IMR-90 (cell line): ENCODE measurements at regions not wholly inside any gene's neighbourhood (a gene's known extent, or its start where the extent isn't known, plus 50 kb on each side); places are given as distances from the start of the nearest gene placed in this dataset.

Experiments used
- ATAC-seq: fragments of 200-7000 bp; cut with Tn5 transposase; 2 replicates; pipeline ENCODE4 v1.9.1; 2020; ENCODE audit warnings: low read depth, mild to moderate bottlenecking, moderate library complexity
- BruUV-seq: library from RNA; stranded (reverse); fragments of 400-500 nt; replicated peaks from 2 replicates; lab custom pipeline; 2021; lab: Mats Ljungman, UMichigan
- CTCF ChIA-PET: fragments of 300-600 bp; formaldehyde crosslinking; extraction: SDS; loops from one replicate; lab custom pipeline; 2021; ENCODE audit warnings: antibody characterized with exemption; lab: Yijun Ruan, JAX
- POLR2A ChIA-PET: fragments of 300-600 bp; sonication (Branson Sonifier 250); formaldehyde crosslinking; loops from one replicate; lab custom pipeline; 2022; ENCODE audit warnings: antibody characterized with exemption; ENCODE audit not compliant: unreplicated experiment; lab: Charles Lee
- DNase-seq: peaks from one replicate; pipeline ENCODE4 v3.0.0; 2013
- H2AFZ ChIP-seq: replicated peaks from 2 replicates; pipeline ENCODE3; 2013; ENCODE audit warnings: low read length, mild to moderate bottlenecking; ENCODE audit not compliant: poor library complexity
- H2AK5ac ChIP-seq: 2 replicates; pipeline ENCODE4 v1.6.1; 2013; ENCODE audit warnings: low read depth, low read length, inconsistent platforms
- H2AK9ac ChIP-seq: replicated peaks from 2 replicates; pipeline ENCODE3; 2013; ENCODE audit warnings: mild to moderate bottlenecking, low read depth, low read length, moderate library complexity; ENCODE audit not compliant: poor library complexity
- H2BK120ac ChIP-seq: 2 replicates; pipeline ENCODE4 v1.6.1; 2013; ENCODE audit warnings: low read depth, low read length, inconsistent platforms
- H2BK15ac ChIP-seq: 3 replicates; pipeline ENCODE4 v1.6.1; 2013; ENCODE audit warnings: low read depth, low read length, inconsistent platforms
- H2BK20ac ChIP-seq: 2 replicates; pipeline ENCODE4 v1.6.1; 2013; ENCODE audit warnings: low read depth, mild to moderate bottlenecking, inconsistent platforms, low read length, moderate library complexity
- H2BK5ac ChIP-seq: 2 replicates; pipeline ENCODE4 v1.6.1; 2013; ENCODE audit warnings: mild to moderate bottlenecking, low read depth, low read length, inconsistent platforms; ENCODE audit not compliant: poor library complexity, severe bottlenecking
- H3K14ac ChIP-seq: replicated peaks from 2 replicates; pipeline ENCODE4 v1.6.1; 2013; ENCODE audit warnings: low read depth, low read length, inconsistent platforms
- H3K18ac ChIP-seq: 2 replicates; pipeline ENCODE4 v1.6.1; 2013; ENCODE audit warnings: low read depth, low read length, control low read depth
- H3K23ac ChIP-seq: 2 replicates; pipeline ENCODE4 v1.6.1; 2013; ENCODE audit warnings: low read depth, low read length, inconsistent platforms
- H3K27ac ChIP-seq: 2 replicates; pipeline ENCODE4 v1.5.1; 2013; ENCODE audit warnings: mild to moderate bottlenecking, control low read depth, low read length; ENCODE audit not compliant: insufficient read depth
- H3K27me3 ChIP-seq: 2 replicates; pipeline ENCODE4 v1.6.1; 2013; ENCODE audit warnings: low read length; ENCODE audit not compliant: control insufficient read depth, insufficient read depth
- H3K36me3 ChIP-seq: 2 replicates; pipeline ENCODE4 v1.6.1; 2013; ENCODE audit warnings: low read length, mixed read lengths; ENCODE audit not compliant: control insufficient read depth, insufficient read depth
- H3K4ac ChIP-seq: 2 replicates; pipeline ENCODE4 v1.6.1; 2013; ENCODE audit warnings: low read depth, low read length, inconsistent platforms
- H3K4me1 ChIP-seq: 2 replicates; pipeline ENCODE4 v1.6.1; 2013; ENCODE audit warnings: low read length, mixed read lengths; ENCODE audit not compliant: control insufficient read depth, insufficient read depth
- H3K4me2 ChIP-seq: 2 replicates; pipeline ENCODE4 v1.6.1; 2013; ENCODE audit warnings: low read depth, mild to moderate bottlenecking, control low read depth, low read length, moderate library complexity
- H3K4me3 ChIP-seq: 2 replicates; pipeline ENCODE4 v1.5.1; 2013; ENCODE audit warnings: low read depth, mild to moderate bottlenecking, control low read depth, low read length, moderate library complexity; ENCODE audit not compliant: insufficient read depth
- H3K56ac ChIP-seq: 2 replicates; pipeline ENCODE4 v1.6.1; 2013; ENCODE audit warnings: low read length, inconsistent platforms; ENCODE audit not compliant: insufficient read depth; ENCODE audit errors: extremely low read depth
- H3K79me1 ChIP-seq, 2 experiments: 2 replicates each; pipeline ENCODE4 v1.6.1; 2013; ENCODE audit warnings: low read length in 2 of 2, inconsistent platforms in 1 of 2, low read depth in 1 of 2
- H3K9ac ChIP-seq: 2 replicates; pipeline ENCODE4 v1.6.1; 2013; ENCODE audit warnings: low read depth, low read length, control low read depth
- H3K9me1 ChIP-seq: 2 replicates; pipeline ENCODE4 v1.6.1; 2013; ENCODE audit warnings: low read length, inconsistent platforms; ENCODE audit not compliant: insufficient read depth
- H3K9me3 ChIP-seq: 2 replicates; pipeline ENCODE4 v1.6.1; 2013; ENCODE audit warnings: low read length; ENCODE audit not compliant: control insufficient read depth, insufficient read depth
- H4K20me1 ChIP-seq: 2 replicates; pipeline ENCODE4 v1.6.1; 2013; ENCODE audit warnings: low read length, inconsistent platforms; ENCODE audit not compliant: insufficient read depth
- H4K5ac ChIP-seq: 2 replicates; pipeline ENCODE4 v1.6.1; 2013; ENCODE audit warnings: mild to moderate bottlenecking, low read depth, low read length, control low read depth
- H4K8ac ChIP-seq, 2 experiments: 2 replicates each; pipeline ENCODE4 v1.6.1; 2013; ENCODE audit warnings: low read depth in 2 of 2, low read length in 2 of 2, control low read depth in 1 of 2, inconsistent platforms in 1 of 2
- H4K91ac ChIP-seq: 2 replicates; pipeline ENCODE4 v1.6.1; 2013; ENCODE audit warnings: low read depth, low read length, inconsistent platforms; ENCODE audit not compliant: insufficient read depth
- ELK1 ChIP-seq: fragments of 150-350 bp; IDR thresholded peaks from 2 replicates; pipeline ENCODE4 v1.6.1; 2016; ENCODE audit warnings: low read depth, mild to moderate bottlenecking, low read length, moderate library complexity, borderline replicate concordance
- MAFK ChIP-seq: IDR thresholded peaks from 2 replicates; pipeline ENCODE4 v1.6.1; 2012; ENCODE audit warnings: low read depth, low read length, improper control_type of control experiment
- NFE2L2 ChIP-seq: fragments of 150-350 bp; IDR thresholded peaks from 2 replicates; pipeline ENCODE4 v1.6.1; 2016; ENCODE audit warnings: low read depth, mild to moderate bottlenecking, low read length
- RCOR1 ChIP-seq: IDR thresholded peaks from 2 replicates; pipeline ENCODE4 v1.6.1; 2012; ENCODE audit warnings: mild to moderate bottlenecking, low read length, improper control_type of control experiment; ENCODE audit not compliant: insufficient replicate concordance
- WGBS, 2 experiments: methylation state at CpG; one replicate each; pipeline versions ENCODE4 v1.1.5 to v1.1.7; 2013; ENCODE audit warnings: missing lambda C conversion rate in 2 of 2; ENCODE audit not compliant: insufficient read length in 1 of 2; ENCODE audit errors: extremely low coverage in 2 of 2; 5-methylcytosine and 5-hydroxymethylcytosine counted together
- dilution Hi-C: fragments of 300-500 bp; cut with HindIII; formaldehyde crosslinking; loops from one replicate; pipeline ENCODE4 v1.14.3; 2018; ENCODE audit warnings: low sequenced_read_pairs; ENCODE audit not compliant: unreplicated experiment
- in situ Hi-C: fragments of 300-500 bp; cut with MboI; formaldehyde crosslinking; loops from 3 replicates; pipeline ENCODE4 v1.14.3; 2019; ENCODE audit warnings: low sequenced_read_pairs, inconsistent platforms, mixed read lengths
- intact Hi-C: fragments of 100-400 bp; cut with micrococcal nuclease; formaldehyde crosslinking; loops from 2 replicates; pipeline ENCODE4 v1.10.0; 2022
- TF ChIP-seq, protein P1 (sequence below): fragments of 150-350 bp; IDR thresholded peaks from 2 replicates; pipeline ENCODE4 v1.6.1; 2017; ENCODE audit warnings: mild to moderate bottlenecking, antibody characterized with exemption, low read length, low read depth

DNA sequence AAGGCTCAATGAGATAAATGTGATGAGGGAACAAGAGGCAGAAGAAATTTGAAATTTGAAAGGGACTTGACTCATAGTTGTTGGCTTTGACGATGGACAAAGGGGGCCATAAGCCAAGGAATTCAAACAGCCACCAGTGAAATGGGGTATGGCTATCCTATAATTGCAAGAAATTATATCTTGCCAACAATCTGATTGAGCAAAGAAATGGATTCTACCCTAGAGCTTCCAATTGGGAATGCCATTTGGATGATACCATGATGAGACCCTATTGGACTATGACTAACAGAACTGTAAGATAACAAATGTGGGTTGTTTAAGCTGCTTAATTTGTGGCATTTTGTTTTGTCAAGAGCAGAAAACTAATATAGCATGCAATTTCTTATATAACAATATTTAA is 270.1 kb upstream of the ARSJ start:
- no peak for DNase-seq
- in situ Hi-C loops, result no loop called here
- Histone ChIP-seq H3K23ac (no peak overlapping the region), H3K27ac (no peak overlapping the region), H3K4me1 (peaks cover 10% of the 10 kb centered on the region), H4K91ac (no peak overlapping the region), H3K4me3 (no peak overlapping the region), H2BK120ac (peak overlapping the region; percentile 7), H2AFZ (no peak overlapping the region), H3K27me3 (no peaks in the 10 kb centered on the region), H2BK15ac (no peak overlapping the region), H3K4me2 (no peak overlapping the region), H2AK9ac (no peak overlapping the region), H3K56ac (no peak overlapping the region), H3K36me3 (no peaks in the 10 kb centered on the region), H3K9ac (no peak overlapping the region), H3K79me1 (0 out of 4 replicates have a peak, but pooled peaks cover 0 to 5% of the 10 kb centered on the region in 2 experiments), H3K4ac (peak overlapping the region; percentile 36; the same call in 1 of the 2 replicates), H2AK5ac (no peak overlapping the region), H2BK5ac (no peak overlapping the region), H3K9me3 (no peaks in the 10 kb centered on the region; the same call in 1 of the 2 replicates), H4K20me1 (no peaks in the 10 kb centered on the region), H4K8ac (no peak overlapping the region), H3K18ac (no peak overlapping the region; the same call in 1 of the 2 replicates), H3K9me1 (peaks cover 10% of the 10 kb centered on the region), H4K5ac (no peak overlapping the region), H2BK20ac (peak overlapping the region; percentile 22), H3K14ac (no peak overlapping the region)
- BruUV-seq, result no TSS peak
- dilution Hi-C loops, result no loop called here
- no CpG with 5 or more reads among the region's 1 CpG for WGBS, 2 experiments
- ATAC-seq, result no peak
- TF ChIP-seq NFE2L2, result no peak
- no peak for TF ChIP-seq RCOR1
- TF ChIP-seq, protein P1, sequence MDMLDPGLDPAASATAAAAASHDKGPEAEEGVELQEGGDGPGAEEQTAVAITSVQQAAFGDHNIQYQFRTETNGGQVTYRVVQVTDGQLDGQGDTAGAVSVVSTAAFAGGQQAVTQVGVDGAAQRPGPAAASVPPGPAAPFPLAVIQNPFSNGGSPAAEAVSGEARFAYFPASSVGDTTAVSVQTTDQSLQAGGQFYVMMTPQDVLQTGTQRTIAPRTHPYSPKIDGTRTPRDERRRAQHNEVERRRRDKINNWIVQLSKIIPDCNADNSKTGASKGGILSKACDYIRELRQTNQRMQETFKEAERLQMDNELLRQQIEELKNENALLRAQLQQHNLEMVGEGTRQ, result no peak
- no peak for TF ChIP-seq ELK1
- TF ChIP-seq MAFK, result no peak
- intact Hi-C loops, result no loop called here
- CTCF ChIA-PET, result no interaction called here
- POLR2A ChIA-PET, result no interaction called here
